ENCODE measurements at regions not wholly inside any gene's neighbourhood (a gene's known extent, or its start where the extent isn't known, plus 50 kb on each side); places are given as distances from the start of the nearest gene placed in this dataset.

DNA sequence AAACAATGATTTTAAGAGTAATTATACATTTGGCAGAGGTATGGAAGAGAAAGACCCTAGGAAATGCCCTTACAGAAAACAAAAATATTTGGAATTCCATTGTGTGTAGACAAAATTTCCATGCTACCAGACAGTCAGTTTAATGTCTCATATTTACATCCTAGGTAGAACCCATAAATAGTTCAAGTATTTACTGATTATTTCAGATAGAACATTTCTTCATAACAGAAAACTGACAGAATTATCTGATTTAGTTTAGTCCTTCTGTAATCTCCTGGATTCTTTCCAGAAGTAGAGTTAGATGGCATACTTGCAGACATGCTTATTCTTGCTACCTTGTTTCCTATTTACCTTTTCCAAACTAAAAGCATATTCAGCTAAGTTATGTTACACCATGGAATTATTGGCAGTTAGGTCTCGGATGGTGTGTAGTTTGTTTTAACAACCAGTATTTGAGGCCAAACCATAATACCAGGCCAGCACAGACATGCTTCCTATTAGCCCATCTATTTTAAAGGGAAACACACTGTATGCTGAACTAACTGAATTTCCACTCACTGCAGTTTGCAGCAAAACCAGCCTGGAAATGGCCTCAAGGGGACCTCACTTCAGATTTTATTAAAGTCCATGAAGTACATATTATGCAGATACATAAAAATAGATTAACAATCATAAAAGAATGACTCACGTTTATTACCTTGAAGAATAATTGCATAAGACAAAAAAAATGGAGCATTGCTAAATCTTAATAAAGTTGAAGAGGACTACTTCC lies 126.6 kb upstream of the LRIG3 start:
- POLR2A ChIA-PET: no interaction called here
- BruUV-seq (replicated peaks): no TSS peak
- Histone ChIP-seq H3K36me3 (ENCODE audit: control insufficient read depth, insufficient read depth, low read length) (no peaks in the 10 kb centered on the region; the same call in 1 of the 2 replicates), H3K4me1 (ENCODE audit: control insufficient read depth, insufficient read depth, low read length) (no peaks in the 10 kb centered on the region), H3K9me3 (ENCODE audit: control insufficient read depth, insufficient read depth, low read depth, low read length) (no peaks in the 10 kb centered on the region), H3K27me3 (ENCODE audit: control insufficient read depth, insufficient read depth, low read length) (no peaks in the 10 kb centered on the region), H3K4me3 (ENCODE audit: low read depth in 2 of 2, low read length in 2 of 2) (no peak overlapping the region), H3K27ac (ENCODE audit: low read length) (no peak overlapping the region)
- in situ Hi-C loops (cut with HindIII; ENCODE audit: low pct_unique_long_range_greater_than_20kb, low sequenced_read_pairs) (no loop called here), intact Hi-C loops (cut with micrococcal nuclease; ENCODE audit: unreplicated experiment) (no loop called here)
- ATAC-seq (no peak), DNase-seq (ENCODE audit: low read depth, low spot score) (no peak)
- CTCF ChIA-PET: no interaction called here
- TF ChIP-seq POLR2AphosphoS5 (IDR thresholded peaks at IDR 0.05; ENCODE audit: low read depth, low read length) (no peak), TCF7L2 (IDR thresholded peaks at IDR 0.05; ENCODE audit: low read depth, low read length) (no peak), SIN3A (IDR thresholded peaks at IDR 0.05; ENCODE audit: borderline replicate concordance, insufficient read depth, low read depth, low read length) (no peak)
- TF ChIP-seq, protein P1, sequence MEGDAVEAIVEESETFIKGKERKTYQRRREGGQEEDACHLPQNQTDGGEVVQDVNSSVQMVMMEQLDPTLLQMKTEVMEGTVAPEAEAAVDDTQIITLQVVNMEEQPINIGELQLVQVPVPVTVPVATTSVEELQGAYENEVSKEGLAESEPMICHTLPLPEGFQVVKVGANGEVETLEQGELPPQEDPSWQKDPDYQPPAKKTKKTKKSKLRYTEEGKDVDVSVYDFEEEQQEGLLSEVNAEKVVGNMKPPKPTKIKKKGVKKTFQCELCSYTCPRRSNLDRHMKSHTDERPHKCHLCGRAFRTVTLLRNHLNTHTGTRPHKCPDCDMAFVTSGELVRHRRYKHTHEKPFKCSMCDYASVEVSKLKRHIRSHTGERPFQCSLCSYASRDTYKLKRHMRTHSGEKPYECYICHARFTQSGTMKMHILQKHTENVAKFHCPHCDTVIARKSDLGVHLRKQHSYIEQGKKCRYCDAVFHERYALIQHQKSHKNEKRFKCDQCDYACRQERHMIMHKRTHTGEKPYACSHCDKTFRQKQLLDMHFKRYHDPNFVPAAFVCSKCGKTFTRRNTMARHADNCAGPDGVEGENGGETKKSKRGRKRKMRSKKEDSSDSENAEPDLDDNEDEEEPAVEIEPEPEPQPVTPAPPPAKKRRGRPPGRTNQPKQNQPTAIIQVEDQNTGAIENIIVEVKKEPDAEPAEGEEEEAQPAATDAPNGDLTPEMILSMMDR (IDR thresholded peaks at IDR 0.05): no peak
- TF ChIP-seq, protein P2, sequence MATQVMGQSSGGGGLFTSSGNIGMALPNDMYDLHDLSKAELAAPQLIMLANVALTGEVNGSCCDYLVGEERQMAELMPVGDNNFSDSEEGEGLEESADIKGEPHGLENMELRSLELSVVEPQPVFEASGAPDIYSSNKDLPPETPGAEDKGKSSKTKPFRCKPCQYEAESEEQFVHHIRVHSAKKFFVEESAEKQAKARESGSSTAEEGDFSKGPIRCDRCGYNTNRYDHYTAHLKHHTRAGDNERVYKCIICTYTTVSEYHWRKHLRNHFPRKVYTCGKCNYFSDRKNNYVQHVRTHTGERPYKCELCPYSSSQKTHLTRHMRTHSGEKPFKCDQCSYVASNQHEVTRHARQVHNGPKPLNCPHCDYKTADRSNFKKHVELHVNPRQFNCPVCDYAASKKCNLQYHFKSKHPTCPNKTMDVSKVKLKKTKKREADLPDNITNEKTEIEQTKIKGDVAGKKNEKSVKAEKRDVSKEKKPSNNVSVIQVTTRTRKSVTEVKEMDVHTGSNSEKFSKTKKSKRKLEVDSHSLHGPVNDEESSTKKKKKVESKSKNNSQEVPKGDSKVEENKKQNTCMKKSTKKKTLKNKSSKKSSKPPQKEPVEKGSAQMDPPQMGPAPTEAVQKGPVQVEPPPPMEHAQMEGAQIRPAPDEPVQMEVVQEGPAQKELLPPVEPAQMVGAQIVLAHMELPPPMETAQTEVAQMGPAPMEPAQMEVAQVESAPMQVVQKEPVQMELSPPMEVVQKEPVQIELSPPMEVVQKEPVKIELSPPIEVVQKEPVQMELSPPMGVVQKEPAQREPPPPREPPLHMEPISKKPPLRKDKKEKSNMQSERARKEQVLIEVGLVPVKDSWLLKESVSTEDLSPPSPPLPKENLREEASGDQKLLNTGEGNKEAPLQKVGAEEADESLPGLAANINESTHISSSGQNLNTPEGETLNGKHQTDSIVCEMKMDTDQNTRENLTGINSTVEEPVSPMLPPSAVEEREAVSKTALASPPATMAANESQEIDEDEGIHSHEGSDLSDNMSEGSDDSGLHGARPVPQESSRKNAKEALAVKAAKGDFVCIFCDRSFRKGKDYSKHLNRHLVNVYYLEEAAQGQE (IDR thresholded peaks at IDR 0.05; ENCODE audit: insufficient read depth in 1 of 2, low read depth in 2 of 2, low read length in 1 of 2): no peak

DNA sequence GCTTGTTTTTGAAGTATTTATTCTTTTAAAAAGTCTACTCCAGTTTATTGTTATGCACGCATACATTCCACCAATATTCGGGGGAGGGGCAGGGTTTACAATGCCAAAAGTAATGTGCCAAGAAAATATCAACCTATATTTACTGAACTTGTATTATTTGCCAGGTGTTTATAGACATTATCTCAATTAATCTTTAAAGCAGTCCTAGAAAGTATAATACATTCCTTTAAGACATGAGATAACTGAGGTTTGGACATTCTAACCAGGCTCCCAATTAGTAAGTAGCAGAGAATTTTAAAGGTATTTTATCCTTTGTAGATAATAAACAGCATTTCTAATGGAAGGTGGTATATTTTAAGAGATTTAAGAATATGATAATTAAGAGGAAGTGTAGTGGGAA lies 124.5 kb upstream of the LRIG3 start:
- Histone ChIP-seq H3K4me3 (ENCODE audit: low read depth in 2 of 2, low read length in 2 of 2) (no peak overlapping the region), H3K4me1 (ENCODE audit: control insufficient read depth, insufficient read depth, low read length) (no peaks in the 10 kb centered on the region), H3K36me3 (ENCODE audit: control insufficient read depth, insufficient read depth, low read length) (no peaks in the 10 kb centered on the region), H3K27ac (ENCODE audit: low read length) (no peak overlapping the region), H3K27me3 (ENCODE audit: control insufficient read depth, insufficient read depth, low read length) (no peaks in the 10 kb centered on the region), H3K9me3 (ENCODE audit: control insufficient read depth, insufficient read depth, low read depth, low read length) (no peaks in the 10 kb centered on the region)
- no peak for TF ChIP-seq POLR2AphosphoS5 (IDR thresholded peaks at IDR 0.05; ENCODE audit: low read depth, low read length)
- TF ChIP-seq, protein P2 (IDR thresholded peaks at IDR 0.05; ENCODE audit: insufficient read depth in 1 of 2, low read depth in 2 of 2, low read length in 1 of 2): no peak
- no peak for TF ChIP-seq SIN3A (IDR thresholded peaks at IDR 0.05; ENCODE audit: borderline replicate concordance, insufficient read depth, low read depth, low read length)
- TF ChIP-seq TCF7L2 (IDR thresholded peaks at IDR 0.05; ENCODE audit: low read depth, low read length): no peak
- TF ChIP-seq, protein P1 (IDR thresholded peaks at IDR 0.05): no peak
- POLR2A ChIA-PET: no interaction called here
- DNase-seq (ENCODE audit: low read depth, low spot score): no peak
- intact Hi-C loops (cut with micrococcal nuclease; ENCODE audit: unreplicated experiment) (no loop called here), in situ Hi-C loops (cut with HindIII; ENCODE audit: low pct_unique_long_range_greater_than_20kb, low sequenced_read_pairs) (no loop called here)
- CTCF ChIA-PET: no interaction called here
- BruUV-seq (replicated peaks): no TSS peak
- ATAC-seq: no peak
